GM12873 (cell line): ENCODE measurements at regions not wholly inside any gene's neighbourhood (a gene's known extent, or its start where the extent isn't known, plus 50 kb on each side); places are given as distances from the start of the nearest gene placed in this dataset.

Source experiments
- CTCF ChIP-seq: IDR thresholded peaks from 2 replicates; pipeline ENCODE4 v1.5.1; 2012; ENCODE audit warnings: low read depth, mild to moderate bottlenecking, moderate library complexity, low read length, control low read depth; ENCODE audit not compliant: insufficient read depth; ENCODE audit errors: missing control alignments

- TF ChIP-seq CTCF = no peak
These were observed 58.9 kb upstream of the MYEOV start for GRCh38 chr11:69234740-69235710.

GRCh38 chr11:69238573-69239351, 55.2 kb upstream of the MYEOV start:
- no peak for TF ChIP-seq CTCF

GRCh38 chr11:69239641-69240040, 54.3 kb upstream of the MYEOV start:
- TF ChIP-seq CTCF = no peak

GRCh38 chr11:69240332-69241074, 53.5 kb upstream of the MYEOV start:
- TF ChIP-seq CTCF = peak; percentile 39

- no peak for TF ChIP-seq CTCF
These were observed 52.7 kb upstream of the MYEOV start for GRCh38 chr11:69241075-69241740.

GRCh38 chr11:69241844-69242243, 52.1 kb upstream of the MYEOV start:
- TF ChIP-seq CTCF = no peak
